ENCODE measurements at regions not wholly inside any gene's neighbourhood (a gene's known extent, or its start where the extent isn't known, plus 50 kb on each side); places are given as distances from the start of the nearest gene placed in this dataset.

GRCh38 chr10:121158988-121159579 lies 307.9 kb downstream of the WDR11 start:
- TF ChIP-seq EZH2 (IDR thresholded peaks at IDR 0.05; ENCODE audit: borderline replicate concordance) = no peak
- TF ChIP-seq CTCF (IDR thresholded peaks at IDR 0.05; ENCODE audit: poor library complexity) = no peak
